HEK293T (cell line): ENCODE measurements at regions not wholly inside any gene's neighbourhood (a gene's known extent, or its start where the extent isn't known, plus 50 kb on each side); places are given as distances from the start of the nearest gene placed in this dataset.

Experiments
- CTCF ChIA-PET: fragments of 350-600 bp; formaldehyde crosslinking; extraction: SDS; loops from one replicate; lab custom pipeline; 2021; ENCODE audit warnings: antibody characterized with exemption, inconsistent platforms; lab: Yijun Ruan, JAX
- POLR2A ChIA-PET: fragments of 350-600 bp; formaldehyde crosslinking; extraction: SDS; loops from one replicate; lab custom pipeline; 2020; ENCODE audit warnings: antibody characterized with exemption, inconsistent platforms; lab: Yijun Ruan, JAX
- DNase-seq: peaks from one replicate; pipeline ENCODE4 v3.0.0; 2012; ENCODE audit warnings: mixed read lengths; ENCODE audit errors: extremely low spot score
- ARNT ChIP-seq: fragments of 450-650 bp; IDR thresholded peaks from 2 replicates; pipeline ENCODE4 v1.6.1; 2017; ENCODE audit warnings: mild to moderate bottlenecking
- BHLHE40 ChIP-seq: fragments of 450-650 bp; IDR thresholded peaks from 2 replicates; pipeline ENCODE4 v1.6.1; 2016; ENCODE audit warnings: mild to moderate bottlenecking, moderate library complexity, borderline replicate concordance
- CTBP1 ChIP-seq: fragments of 450-650 bp; IDR thresholded peaks from 2 replicates; pipeline ENCODE4 v1.6.1; 2016; ENCODE audit warnings: borderline replicate concordance
- ELF4 ChIP-seq: fragments of 450-650 bp; IDR thresholded peaks from 2 replicates; pipeline ENCODE4 v1.6.1; 2017; ENCODE audit warnings: antibody characterized with exemption
- FOXA1 ChIP-seq: fragments of 450-650 bp; IDR thresholded peaks from 2 replicates; pipeline ENCODE4 v1.6.1; 2016; ENCODE audit warnings: mild to moderate bottlenecking
- FOXK2 ChIP-seq: fragments of 450-650 bp; IDR thresholded peaks from 2 replicates; pipeline ENCODE4 v1.6.1; 2016; ENCODE audit warnings: mild to moderate bottlenecking
- FOXM1 ChIP-seq: fragments of 450-650 bp; IDR thresholded peaks from 2 replicates; pipeline ENCODE4 v1.6.1; 2017; ENCODE audit warnings: mild to moderate bottlenecking, borderline replicate concordance
- HDGF ChIP-seq: fragments of 450-650 bp; IDR thresholded peaks from 2 replicates; pipeline ENCODE4 v1.6.1; 2017; ENCODE audit warnings: antibody characterized with exemption, borderline replicate concordance
- L3MBTL2 ChIP-seq: fragments of 450-650 bp; conservative IDR thresholded peaks from 2 replicates; pipeline ENCODE4 v1.6.1; 2016; ENCODE audit warnings: mild to moderate bottlenecking
- LEF1 ChIP-seq: fragments of 450-650 bp; IDR thresholded peaks from 2 replicates; pipeline ENCODE4 v1.6.1; 2017; ENCODE audit warnings: mild to moderate bottlenecking, borderline replicate concordance
- NFRKB ChIP-seq: fragments of 450-650 bp; IDR thresholded peaks from 2 replicates; pipeline ENCODE4 v1.6.1; 2016; ENCODE audit warnings: mild to moderate bottlenecking, moderate library complexity
- PKNOX1 ChIP-seq: fragments of 450-650 bp; IDR thresholded peaks from 2 replicates; pipeline ENCODE4 v1.6.1; 2016
- SP1 ChIP-seq: fragments of 450-650 bp; IDR thresholded peaks from 2 replicates; pipeline ENCODE4 v1.6.1; 2017
- SUZ12 ChIP-seq: fragments of 450-650 bp; IDR thresholded peaks from 2 replicates; pipeline ENCODE4 v1.6.1; 2016; ENCODE audit warnings: mild to moderate bottlenecking
- TARDBP ChIP-seq: fragments of 450-650 bp; IDR thresholded peaks from 2 replicates; pipeline ENCODE4 v1.6.1; 2016
- ZNF384 ChIP-seq: fragments of 450-650 bp; IDR thresholded peaks from 2 replicates; pipeline ENCODE4 v1.6.1; 2016

GRCh38 chr3:150179330-150179729, 208.6 kb upstream of the PFN2 start:
- CTCF ChIA-PET = interaction anchor here (0.7 to 1.5 kb wide), 2 partner anchors 40 to 964 kb away, joined by 3 read pairs; no protein-coding TSS in a partner anchor
- POLR2A ChIA-PET = no interaction called here

GRCh38 chr3:150177673-150178381, 207.1 kb upstream of the PFN2 start:
- ChIA-PET CTCF (interaction anchor here (1.5 kb wide), 2 partner anchors 42 to 211 kb away, joined by 3 to 5 read pairs; no protein-coding TSS in a partner anchor), POLR2A (interaction anchor here (0.6 to 1.1 kb wide), 2 partner anchors 14 to 207 kb away, joined by 3 read pairs; partner anchors contain the start of gene PFN2)
- DNase-seq = no peak
- no peak for TF ChIP-seq PKNOX1
- TF ChIP-seq NFRKB = no peak
- TF ChIP-seq FOXM1 = no peak
- no peak for TF ChIP-seq FOXK2
- no peak for TF ChIP-seq ARNT
- TF ChIP-seq FOXA1 = no peak
- TF ChIP-seq CTBP1 = no peak
- TF ChIP-seq TARDBP = no peak
- TF ChIP-seq SUZ12 = no peak
- no peak for TF ChIP-seq ELF4
- TF ChIP-seq HDGF = no peak
- TF ChIP-seq ZNF384 = no peak
- no peak for TF ChIP-seq SP1
- TF ChIP-seq LEF1 = no peak
- no peak for TF ChIP-seq BHLHE40
- no peak for TF ChIP-seq L3MBTL2

More at GRCh38 chr3:150179330-150179729, 208.6 kb upstream of the PFN2 start:
- DNase-seq = no peak
- TF ChIP-seq SP1 (no peak), ZNF384 (no peak), ARNT (no peak)

GRCh38 chr3:150174179-150174578, 203.5 kb upstream of the PFN2 start:
- CTCF ChIA-PET = interaction anchor here (0.6 kb wide), 1 partner anchor 210 kb away, joined by 3 read pairs; no protein-coding TSS in a partner anchor
- POLR2A ChIA-PET = no interaction called here
- TF ChIP-seq SUZ12 (no peak), L3MBTL2 (no peak), LEF1 (no peak), ZNF384 (no peak), TARDBP (no peak)
- no peak for DNase-seq

GRCh38 chr3:150172356-150172755, 201.7 kb upstream of the PFN2 start:
- DNase-seq = no peak
- POLR2A ChIA-PET = interaction anchor here (0.9 kb wide), 1 partner anchor 12 kb away, joined by 3 read pairs; no protein-coding TSS in a partner anchor
- TF ChIP-seq LEF1 (no peak), ARNT (no peak), CTBP1 (no peak), BHLHE40 (no peak)
- CTCF ChIA-PET = interaction anchor here (1.0 kb wide), 1 partner anchor 12 kb away, joined by 3 read pairs; no protein-coding TSS in a partner anchor

GRCh38 chr3:150170852-150171520, 200.3 kb upstream of the PFN2 start:
- DNase-seq = no peak
- TF ChIP-seq ZNF384 (no peak), FOXA1 (no peak), PKNOX1 (no peak), CTBP1 (no peak), ARNT (no peak), NFRKB (no peak), TARDBP (no peak), BHLHE40 (no peak), HDGF (no peak), SP1 (no peak), LEF1 (no peak), SUZ12 (no peak), FOXK2 (no peak), ELF4 (no peak)
- ChIA-PET POLR2A (no interaction called here), CTCF (no interaction called here)

GRCh38 chr3:150169330-150169940, 198.7 kb upstream of the PFN2 start:
- ChIA-PET CTCF (interaction anchor here (0.7 kb wide), 1 partner anchor 13 kb away, joined by 3 read pairs; no protein-coding TSS in a partner anchor), POLR2A (no interaction called here)
- TF ChIP-seq PKNOX1 (no peak), L3MBTL2 (no peak), TARDBP (no peak), LEF1 (no peak), ZNF384 (no peak), FOXK2 (no peak), SP1 (no peak), FOXA1 (no peak), FOXM1 (no peak), HDGF (no peak), CTBP1 (no peak), ARNT (no peak), NFRKB (no peak), ELF4 (no peak)

More at GRCh38 chr3:150169330-150169940, 198.7 kb upstream of the PFN2 start:
- DNase-seq = no peak
